PFSK-1 (cell line): ENCODE measurements at regions not wholly inside any gene's neighbourhood (a gene's known extent, or its start where the extent isn't known, plus 50 kb on each side); places are given as distances from the start of the nearest gene placed in this dataset.

Experiments used
- FOXP2 ChIP-seq: optimal IDR thresholded peaks from 2 replicates; pipeline ENCODE3; 2011; ENCODE audit warnings: borderline replicate concordance, control low read depth, inconsistent platforms; ENCODE audit not compliant: insufficient read depth; ENCODE audit errors: extremely low read length, extremely low read depth
- POLR2AphosphoS5 ChIP-seq: IDR thresholded peaks from 2 replicates; pipeline ENCODE4 v1.6.1; 2012; ENCODE audit warnings: low read depth, mild to moderate bottlenecking, control low read depth, low read length, moderate library complexity
- TAF1 ChIP-seq: IDR thresholded peaks from 2 replicates; pipeline ENCODE4 v1.6.1; 2012; ENCODE audit warnings: low read length, control low read depth, borderline replicate concordance; ENCODE audit not compliant: insufficient read depth

GRCh38 chr18:30139631-30140287 is 902.8 kb downstream of the DSC3 start:
- TF ChIP-seq TAF1 (no peak), POLR2AphosphoS5 (no peak), FOXP2 (no peak)
